ENCODE measurements at regions not wholly inside any gene's neighbourhood (a gene's known extent, or its start where the extent isn't known, plus 50 kb on each side); places are given as distances from the start of the nearest gene placed in this dataset.

- TF ChIP-seq CTCF (conservative IDR thresholded peaks at IDR 0.05; ENCODE audit: low read depth in 2 of 2) = no peak
- no peak for TF ChIP-seq CREB1 (CRISPR knock-in tag; IDR thresholded peaks at IDR 0.05; ENCODE audit: low read depth)
- TF ChIP-seq EZH2phosphoT487 (IDR thresholded peaks at IDR 0.05; ENCODE audit: unreplicated experiment) = no peak
- TF ChIP-seq REST (IDR thresholded peaks at IDR 0.05; ENCODE audit: unreplicated experiment) = no peak
- TF ChIP-seq JUNB (IDR thresholded peaks at IDR 0.05; ENCODE audit: unreplicated experiment) = no peak
- no peak for TF ChIP-seq POLR2AphosphoS5 (IDR thresholded peaks at IDR 0.05; ENCODE audit: low read depth)
These were observed 1480.3 kb upstream of the SPRY2 start for GRCh38 chr13:81821259-81821658.
